GM19240 (cell line): ENCODE measurements at regions not wholly inside any gene's neighbourhood (a gene's known extent, or its start where the extent isn't known, plus 50 kb on each side); places are given as distances from the start of the nearest gene placed in this dataset.

Experiments used
- DNase-seq: peaks from one replicate; pipeline ENCODE4 v3.0.0; 2011; ENCODE audit warnings: low spot score; ENCODE audit not compliant: insufficient read length

GRCh38 chr2:212711856-212712255, 173.3 kb upstream of the ERBB4 start:
- no peak for DNase-seq

GRCh38 chr2:212709280-212709679, 170.7 kb upstream of the ERBB4 start:
- DNase-seq, result no peak

- DNase-seq, result no peak
Measured at GRCh38 chr2:212708355-212708754, 169.8 kb upstream of the ERBB4 start.

- no peak for DNase-seq
Measured at GRCh38 chr2:212695426-212695825, 156.8 kb upstream of the ERBB4 start.

GRCh38 chr2:212694398-212694797, 155.8 kb upstream of the ERBB4 start:
- DNase-seq, result no peak

GRCh38 chr2:212692466-212692865, 153.9 kb upstream of the ERBB4 start:
- no peak for DNase-seq

GRCh38 chr2:212686285-212686895, 147.8 kb upstream of the ERBB4 start:
- DNase-seq, result no peak

GRCh38 chr2:212683346-212684097, 144.9 kb upstream of the ERBB4 start:
- no peak for DNase-seq

GRCh38 chr2:212682937-212683336, 144.3 kb upstream of the ERBB4 start:
- DNase-seq, result no peak

GRCh38 chr2:212677466-212677865, 138.9 kb upstream of the ERBB4 start:
- no peak for DNase-seq

- DNase-seq, result no peak
Measured at GRCh38 chr2:212672186-212672585, 133.6 kb upstream of the ERBB4 start.

GRCh38 chr2:212669761-212670160, 131.2 kb upstream of the ERBB4 start:
- DNase-seq, result no peak

GRCh38 chr2:212667751-212668316, 129.2 kb upstream of the ERBB4 start:
- no peak for DNase-seq

GRCh38 chr2:212665948-212666347, 127.3 kb upstream of the ERBB4 start:
- no peak for DNase-seq

- no peak for DNase-seq
Measured at GRCh38 chr2:212659441-212659840, 120.8 kb upstream of the ERBB4 start.

- DNase-seq, result no peak
Measured at GRCh38 chr2:212649646-212650045, 111.0 kb upstream of the ERBB4 start.

GRCh38 chr2:212646698-212647366, 108.2 kb upstream of the ERBB4 start:
- no peak for DNase-seq

GRCh38 chr2:212644195-212644837, 105.7 kb upstream of the ERBB4 start:
- DNase-seq, result no peak

- no peak for DNase-seq
Measured at GRCh38 chr2:212640428-212640827, 101.8 kb upstream of the ERBB4 start.

- no peak for DNase-seq
Measured at GRCh38 chr2:212638694-212639093, 100.1 kb upstream of the ERBB4 start.

- no peak for DNase-seq
Measured at GRCh38 chr2:212628586-212628985, 90.0 kb upstream of the ERBB4 start.
